Fibroblast of skin of right quadriceps (primary cell): ENCODE measurements at regions not wholly inside any gene's neighbourhood (a gene's known extent, or its start where the extent isn't known, plus 50 kb on each side); places are given as distances from the start of the nearest gene placed in this dataset.
"Not testable (repeated sequence)": the region's sequence is repeated elsewhere in the genome, so short reads cannot be mapped to it uniquely, and the experiment has no call there.

Source experiments
- DNase-seq: peaks from one replicate; pipeline ENCODE4 v3.0.0-alpha.2; 2013

- DNase-seq: peak; percentile 21
These were observed 103.1 kb downstream of the VGLL3 start for GRCh38 chr3:86887876-86888275.

GRCh38 chr3:86880066-86880465, 110.9 kb downstream of the VGLL3 start:
- DNase-seq: no peak

- not testable (repeated sequence) for DNase-seq
These were observed 114.3 kb downstream of the VGLL3 start for GRCh38 chr3:86876504-86877181.

- DNase-seq: not testable (repeated sequence)
These were observed 116.2 kb downstream of the VGLL3 start for GRCh38 chr3:86874790-86875189.

- no peak for DNase-seq
These were observed 121.4 kb downstream of the VGLL3 start for GRCh38 chr3:86869566-86869965.

- peak; percentile 38 for DNase-seq
These were observed 123.0 kb downstream of the VGLL3 start for GRCh38 chr3:86867982-86868381.

- peak; percentile 75 for DNase-seq
These were observed 125.4 kb downstream of the VGLL3 start for GRCh38 chr3:86865506-86865905.

GRCh38 chr3:86856711-86857110, 134.2 kb downstream of the VGLL3 start:
- no peak for DNase-seq

- no peak for DNase-seq
These were observed 141.0 kb downstream of the VGLL3 start for GRCh38 chr3:86849991-86850390.

- DNase-seq: no peak
These were observed 145.2 kb downstream of the VGLL3 start for GRCh38 chr3:86845726-86846125.

- no peak for DNase-seq
These were observed 152.0 kb downstream of the VGLL3 start for GRCh38 chr3:86838927-86839326.

GRCh38 chr3:86837871-86838270, 153.1 kb downstream of the VGLL3 start:
- DNase-seq: peak; percentile 15

GRCh38 chr3:86830566-86830965, 160.4 kb downstream of the VGLL3 start:
- DNase-seq: peak; percentile 87

- peak; percentile 6 for DNase-seq
These were observed 162.2 kb downstream of the VGLL3 start for GRCh38 chr3:86828751-86829150.

- not testable (repeated sequence) for DNase-seq
These were observed 163.4 kb downstream of the VGLL3 start for GRCh38 chr3:86827582-86827981.

GRCh38 chr3:86826292-86826691, 164.7 kb downstream of the VGLL3 start:
- DNase-seq: no peak

- peak; percentile 78 for DNase-seq
These were observed 175.1 kb downstream of the VGLL3 start for GRCh38 chr3:86815880-86816279.

- DNase-seq: peak; percentile 86
These were observed 175.9 kb downstream of the VGLL3 start for GRCh38 chr3:86814918-86815655.

- DNase-seq: no peak
These were observed 176.6 kb downstream of the VGLL3 start for GRCh38 chr3:86814321-86814720.

- peak; percentile 67 for DNase-seq
These were observed 189.0 kb downstream of the VGLL3 start for GRCh38 chr3:86801921-86802320.

- no peak for DNase-seq
These were observed 189.9 kb downstream of the VGLL3 start for GRCh38 chr3:86801066-86801465.

GRCh38 chr3:86800116-86800515, 190.8 kb downstream of the VGLL3 start:
- DNase-seq: peak; percentile 75

- no peak for DNase-seq
These were observed 193.0 kb downstream of the VGLL3 start for GRCh38 chr3:86797946-86798345.

- DNase-seq: peak; percentile 48
These were observed 196.4 kb downstream of the VGLL3 start for GRCh38 chr3:86794361-86795065.
